ENCODE measurements at regions not wholly inside any gene's neighbourhood (a gene's known extent, or its start where the extent isn't known, plus 50 kb on each side); places are given as distances from the start of the nearest gene placed in this dataset.

DNA sequence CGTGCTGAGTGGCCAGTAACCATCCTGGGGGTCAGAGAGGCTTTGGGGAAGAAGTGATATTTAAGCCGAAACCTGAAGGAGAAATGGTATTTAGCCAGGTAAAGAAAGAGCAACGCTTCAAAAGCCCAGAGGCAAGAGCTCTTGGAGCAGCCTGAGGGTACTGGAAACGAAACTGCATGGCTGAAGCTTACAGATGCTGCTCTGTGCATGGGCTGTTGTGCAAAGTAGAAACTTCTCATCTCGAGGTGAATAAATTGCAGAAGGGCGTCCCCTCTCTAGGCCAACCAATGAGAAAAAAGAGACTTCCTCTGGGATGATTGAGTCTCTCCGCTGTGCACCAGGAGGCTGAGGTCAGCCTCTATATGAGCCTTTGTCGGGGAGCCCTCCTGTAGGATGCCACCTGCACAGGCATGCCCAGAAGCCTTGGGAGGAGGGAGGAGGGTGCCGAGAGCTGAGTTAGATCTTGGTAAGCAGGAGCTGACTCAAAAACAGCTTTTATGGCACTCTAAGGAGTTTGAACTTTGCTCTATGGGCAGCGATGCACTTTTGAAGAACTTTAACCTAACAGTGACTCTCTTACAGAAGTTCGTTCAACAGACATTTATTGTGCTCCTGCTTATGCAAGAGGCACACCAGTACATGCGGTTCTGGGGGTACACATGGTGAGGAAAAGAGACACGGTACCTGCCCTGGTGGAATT lies 61.6 kb upstream of the EDN1 start:
- Histone ChIP-seq H3K27ac (no peak overlapping the region), H3K9me3 (no peaks in the 10 kb centered on the region), H3K36me3 (replicated peaks in 1 of 2; ENCODE audit: insufficient read depth in 1 of 2, low read depth in 2 of 2) (no peaks in the 10 kb centered on the region), H3K27me3 (no peaks in the 10 kb centered on the region), H3K4me3 (no peak overlapping the region), H3K4me1 (peaks cover 2% of the 10 kb centered on the region)
- ATAC-seq = no peak
- DNase-seq = no peak
- intact Hi-C loops (cut with DNase I) = no loop called here
- TF ChIP-seq, protein P1, sequence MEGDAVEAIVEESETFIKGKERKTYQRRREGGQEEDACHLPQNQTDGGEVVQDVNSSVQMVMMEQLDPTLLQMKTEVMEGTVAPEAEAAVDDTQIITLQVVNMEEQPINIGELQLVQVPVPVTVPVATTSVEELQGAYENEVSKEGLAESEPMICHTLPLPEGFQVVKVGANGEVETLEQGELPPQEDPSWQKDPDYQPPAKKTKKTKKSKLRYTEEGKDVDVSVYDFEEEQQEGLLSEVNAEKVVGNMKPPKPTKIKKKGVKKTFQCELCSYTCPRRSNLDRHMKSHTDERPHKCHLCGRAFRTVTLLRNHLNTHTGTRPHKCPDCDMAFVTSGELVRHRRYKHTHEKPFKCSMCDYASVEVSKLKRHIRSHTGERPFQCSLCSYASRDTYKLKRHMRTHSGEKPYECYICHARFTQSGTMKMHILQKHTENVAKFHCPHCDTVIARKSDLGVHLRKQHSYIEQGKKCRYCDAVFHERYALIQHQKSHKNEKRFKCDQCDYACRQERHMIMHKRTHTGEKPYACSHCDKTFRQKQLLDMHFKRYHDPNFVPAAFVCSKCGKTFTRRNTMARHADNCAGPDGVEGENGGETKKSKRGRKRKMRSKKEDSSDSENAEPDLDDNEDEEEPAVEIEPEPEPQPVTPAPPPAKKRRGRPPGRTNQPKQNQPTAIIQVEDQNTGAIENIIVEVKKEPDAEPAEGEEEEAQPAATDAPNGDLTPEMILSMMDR (IDR thresholded peaks at IDR 0.05) = no peak
- no peak for TF ChIP-seq POLR2A (IDR thresholded peaks at IDR 0.05)
- WGBS, 2 donors = 82 to 88% methylated on average over 13 of the region's 13 CpGs

DNA sequence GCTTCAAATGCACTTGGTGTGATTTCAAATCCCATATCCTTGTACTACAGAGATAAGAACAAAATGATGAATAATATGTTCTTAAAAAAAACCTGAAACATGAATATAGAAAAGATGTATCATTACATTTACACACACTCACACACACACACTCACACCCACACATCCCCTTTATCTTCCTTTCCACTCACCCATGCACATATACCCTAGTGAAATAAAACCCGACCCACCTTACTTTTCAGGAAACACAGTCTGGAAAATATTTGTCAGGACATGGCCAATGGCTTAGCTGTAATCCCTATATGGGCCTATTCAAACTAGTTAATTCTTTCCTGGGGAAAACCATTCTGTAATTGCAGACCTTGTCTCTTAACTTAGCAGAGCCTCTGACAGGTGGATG lies 60.8 kb upstream of the EDN1 start:
- H3K27me3 ChIP-seq = no peaks in the 10 kb centered on the region
- 85 to 89% methylated on average over 1 of the region's 1 CpG for WGBS, 2 donors
- H3K27ac ChIP-seq = no peak overlapping the region
- H3K4me1 ChIP-seq = peaks cover 6% of the 10 kb centered on the region
- H3K4me3 ChIP-seq = no peak overlapping the region
- ATAC-seq (no peak), DNase-seq (no peak)
- no peaks in the 10 kb centered on the region for H3K36me3 ChIP-seq (replicated peaks in 1 of 2; ENCODE audit: insufficient read depth in 1 of 2, low read depth in 2 of 2)
- TF ChIP-seq POLR2A (IDR thresholded peaks at IDR 0.05) = no peak
- TF ChIP-seq, protein P1 (IDR thresholded peaks at IDR 0.05) = no peak
- no peaks in the 10 kb centered on the region for H3K9me3 ChIP-seq
- intact Hi-C loops (cut with DNase I) = no loop called here

DNA sequence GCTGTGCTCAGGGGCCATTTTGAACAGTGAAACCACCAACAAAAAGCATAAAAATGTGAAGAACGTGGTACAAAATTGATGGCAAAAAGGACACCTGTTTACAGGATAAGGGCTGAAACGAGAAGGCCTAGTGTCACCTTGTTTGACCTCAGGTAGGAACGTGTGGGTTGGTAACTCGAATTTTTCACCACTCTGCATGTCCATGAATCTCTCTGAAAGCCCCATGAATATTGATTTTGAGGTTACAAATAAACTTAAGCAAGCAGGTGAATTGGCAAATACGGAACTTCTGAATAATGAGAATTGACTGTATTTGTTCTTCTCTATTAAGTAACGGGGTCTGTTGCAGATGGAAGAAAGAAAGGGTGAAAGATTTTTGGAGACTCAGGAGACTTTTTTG lies 59.6 kb upstream of the EDN1 start:
- no peak overlapping the region for H3K27ac ChIP-seq
- peaks cover 6% of the 10 kb centered on the region for H3K4me1 ChIP-seq
- H3K4me3 ChIP-seq = no peak overlapping the region
- WGBS, 2 donors = 46 to 51% methylated on average over 6 of the region's 6 CpGs
- intact Hi-C loops (cut with DNase I) = loop anchor here (5.0 kb wide), 1 partner anchor 573 kb away; no protein-coding TSS in a partner anchor
- H3K36me3 ChIP-seq (replicated peaks in 1 of 2; ENCODE audit: insufficient read depth in 1 of 2, low read depth in 2 of 2) = no peaks in the 10 kb centered on the region
- no peaks in the 10 kb centered on the region for H3K27me3 ChIP-seq
- DNase-seq (no peak), ATAC-seq (no peak)
- H3K9me3 ChIP-seq = no peaks in the 10 kb centered on the region
- no peak for TF ChIP-seq POLR2A (IDR thresholded peaks at IDR 0.05)
- TF ChIP-seq, protein P1 (IDR thresholded peaks at IDR 0.05) = no peak

DNA sequence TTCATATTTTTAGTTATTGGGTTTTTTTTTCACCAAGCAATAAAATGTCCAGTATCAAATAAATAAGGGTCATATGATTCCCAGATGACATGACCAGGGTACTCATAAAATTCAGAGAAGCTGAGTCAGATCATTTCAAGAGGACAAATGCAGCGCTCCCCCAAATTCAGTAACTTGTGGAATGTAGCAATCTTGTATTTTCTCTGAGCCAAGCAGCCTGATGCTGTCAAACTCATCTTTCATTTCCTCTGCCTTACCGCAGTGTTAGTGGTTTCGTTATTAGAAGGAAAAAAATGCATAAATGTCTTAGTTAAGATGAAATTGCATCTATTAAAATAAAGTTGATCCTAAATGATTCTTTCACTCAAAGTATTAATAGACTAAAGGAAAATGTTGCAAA lies 57.8 kb upstream of the EDN1 start:
- DNase-seq (no peak), ATAC-seq (no peak)

More for the DNA sequence above, 57.8 kb upstream of the EDN1 start:
- H3K27ac ChIP-seq = no peak overlapping the region
- no peaks in the 10 kb centered on the region for H3K27me3 ChIP-seq
- no peaks in the 10 kb centered on the region for H3K9me3 ChIP-seq
- no peak overlapping the region for H3K4me3 ChIP-seq
- H3K4me1 ChIP-seq = peaks cover 6% of the 10 kb centered on the region
- H3K36me3 ChIP-seq (replicated peaks in 1 of 2; ENCODE audit: insufficient read depth in 1 of 2, low read depth in 2 of 2) = no peaks in the 10 kb centered on the region
- WGBS, 2 donors = 80 to 87% methylated on average over 3 of the region's 3 CpGs
- intact Hi-C loops (cut with DNase I) = loop anchor here (5.0 kb wide), 1 partner anchor 575 kb away; no protein-coding TSS in a partner anchor
- TF ChIP-seq POLR2A (IDR thresholded peaks at IDR 0.05) = no peak
- TF ChIP-seq, protein P1 (IDR thresholded peaks at IDR 0.05) = no peak

All from body of pancreas (tissue), 4 donors.